Nucleus accumbens (tissue), 56 donors: ENCODE measurements at regions not wholly inside any gene's neighbourhood (a gene's known extent, or its start where the extent isn't known, plus 50 kb on each side); places are given as distances from the start of the nearest gene placed in this dataset.
A peak's percentile ranks its signal among the peaks of the same experiment; 100 is the strongest.
"Not testable (repeated sequence)": the region's sequence is repeated elsewhere in the genome, so short reads cannot be mapped to it uniquely, and the experiment has no call there.

Experiments
- DNase-seq, 56 donors: peaks; one replicate each; lab custom pipeline; 2025; lab: John Stamatoyannopoulos, UW

DNA sequence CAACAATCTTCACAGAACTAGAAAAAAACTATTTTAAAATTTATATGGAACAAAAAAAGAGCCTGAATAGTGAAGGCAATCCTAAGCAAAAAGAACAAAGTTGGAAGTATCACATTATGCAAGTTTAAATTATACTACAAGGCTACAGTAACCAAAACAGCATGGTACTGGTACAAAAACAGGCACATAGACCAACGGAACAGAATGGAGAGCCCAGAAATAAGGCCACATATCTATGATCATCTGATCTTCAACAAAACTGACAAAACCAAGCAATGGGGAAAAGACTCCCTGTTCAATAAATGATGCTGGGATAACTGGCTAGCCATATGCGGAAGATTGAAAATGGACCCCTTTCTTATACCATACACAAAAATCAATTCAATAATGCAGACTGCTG is 74.4 kb upstream of the RTN4 start:
- not testable (repeated sequence) for DNase-seq

DNA sequence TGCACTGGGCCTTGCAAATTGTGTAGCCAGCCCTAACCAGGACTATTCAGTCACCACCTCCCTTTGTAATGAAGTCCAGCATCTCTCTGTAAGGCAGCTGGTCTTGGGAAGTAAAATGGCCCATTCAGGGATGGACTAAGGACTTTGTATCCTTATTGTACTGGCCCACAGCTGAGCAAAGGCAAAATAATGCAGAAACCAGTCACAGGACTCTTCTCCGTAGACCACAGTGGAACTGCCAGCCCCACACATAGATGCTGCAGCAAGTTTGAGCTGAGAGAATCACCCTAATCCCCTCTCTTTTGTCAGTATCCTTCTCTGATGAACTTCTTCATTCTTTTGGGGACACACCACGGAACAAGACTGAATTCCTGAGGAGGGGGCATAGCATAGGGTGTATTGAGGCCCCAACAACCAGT is 73.6 kb upstream of the RTN4 start:
- peak in 40 of 56 donors; percentile 6 to 78 (median 47) for DNase-seq

DNA sequence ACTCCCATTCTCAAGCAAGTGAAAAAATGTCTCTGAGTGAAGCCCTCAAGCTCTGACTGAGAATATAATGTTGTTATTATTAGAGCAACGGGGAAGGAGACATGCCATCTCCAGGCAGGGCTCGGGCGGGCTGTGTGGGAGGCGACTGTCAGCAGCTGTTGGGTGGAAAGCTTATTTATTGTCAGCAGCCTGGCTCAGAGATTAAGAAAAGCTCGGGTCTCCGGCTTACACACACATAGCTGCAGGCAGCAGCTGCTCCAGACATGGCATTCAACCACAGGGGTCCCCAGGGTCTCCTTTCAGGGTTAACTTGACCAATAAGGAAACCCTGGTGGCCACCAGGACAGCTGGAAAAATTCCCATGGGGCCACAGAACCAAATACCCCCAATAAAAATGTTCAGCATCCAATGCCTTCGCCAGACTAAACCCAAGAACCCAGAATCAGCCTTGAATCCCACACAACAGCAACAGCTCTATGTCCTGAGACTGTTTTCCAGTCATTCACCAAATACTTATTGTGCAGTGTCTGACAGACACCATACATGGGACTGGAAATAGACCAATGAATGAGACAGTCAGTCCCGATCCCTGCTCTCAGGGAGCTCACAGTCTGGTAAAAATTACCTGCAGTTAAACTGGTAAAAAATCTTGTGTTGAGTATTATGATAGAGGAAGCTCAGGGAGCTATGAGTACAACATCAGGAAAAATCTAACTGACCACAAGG is 70.5 kb upstream of the RTN4 start:
- peak in 53 of 56 donors; percentile 20 to 91 (median 68) for DNase-seq

DNA sequence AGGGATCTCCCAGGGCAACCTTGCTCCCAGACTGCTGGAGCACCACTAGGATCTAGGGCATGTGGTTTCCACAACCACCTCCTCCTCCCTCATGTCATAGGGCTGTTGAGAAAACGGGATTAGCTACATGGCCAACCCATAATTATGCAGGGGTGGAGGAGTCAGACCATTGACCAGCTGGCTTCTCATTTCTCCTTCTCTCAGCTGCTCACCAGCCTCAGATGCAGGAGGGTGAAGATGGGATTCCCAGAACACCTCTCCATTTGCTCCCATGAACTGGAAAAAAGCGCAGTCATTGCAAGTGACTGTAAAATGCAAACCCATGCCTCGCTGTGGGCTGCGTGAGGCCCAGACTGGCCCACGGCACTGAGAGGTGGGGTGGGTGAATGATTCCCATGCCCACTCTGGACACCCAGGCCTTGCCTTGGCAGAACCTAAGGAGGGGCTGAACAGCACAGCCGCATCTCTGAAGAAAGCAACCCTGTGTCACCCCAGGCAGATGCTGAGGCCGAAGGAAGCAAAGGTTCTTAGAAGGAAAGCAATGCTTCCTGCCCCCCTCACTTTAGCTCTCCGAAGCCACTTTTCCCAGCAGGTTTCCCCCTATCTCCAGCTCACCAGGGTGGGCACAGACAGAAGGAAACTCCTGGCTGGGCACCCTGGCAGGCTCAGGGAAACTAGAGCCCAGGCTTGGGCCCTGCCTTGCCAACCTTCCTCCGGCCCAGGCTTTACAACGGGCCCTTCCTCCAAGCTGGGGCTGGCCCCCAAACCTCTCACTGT is 69.6 kb upstream of the RTN4 start:
- DNase-seq, result peak in 6 of 56 donors; percentile 26 to 56 (median 50)

DNA sequence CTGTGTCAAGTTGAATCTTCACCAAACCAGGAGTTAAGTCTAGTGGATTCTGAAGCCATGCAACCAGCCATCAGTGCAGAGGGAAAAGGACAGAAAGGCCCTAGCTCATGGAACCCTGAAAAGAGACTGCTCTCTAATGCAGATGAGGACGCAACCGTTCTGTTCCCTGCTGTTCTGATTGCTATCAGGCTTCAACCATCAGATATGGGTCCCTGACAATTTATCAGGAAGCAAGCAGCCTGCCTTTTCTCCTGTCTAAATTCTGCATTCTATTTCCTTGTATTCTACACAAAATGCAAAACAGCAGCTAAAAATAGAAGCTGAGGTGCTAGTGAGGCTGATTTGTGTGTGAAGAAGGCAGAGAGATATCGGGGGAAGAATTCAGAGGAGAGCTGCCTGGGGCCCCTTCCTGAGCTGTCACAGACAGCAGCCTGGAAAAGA is 68.4 kb upstream of the RTN4 start:
- DNase-seq, result peak in 4 of 56 donors; percentile 30 to 45 (median 35)

DNA sequence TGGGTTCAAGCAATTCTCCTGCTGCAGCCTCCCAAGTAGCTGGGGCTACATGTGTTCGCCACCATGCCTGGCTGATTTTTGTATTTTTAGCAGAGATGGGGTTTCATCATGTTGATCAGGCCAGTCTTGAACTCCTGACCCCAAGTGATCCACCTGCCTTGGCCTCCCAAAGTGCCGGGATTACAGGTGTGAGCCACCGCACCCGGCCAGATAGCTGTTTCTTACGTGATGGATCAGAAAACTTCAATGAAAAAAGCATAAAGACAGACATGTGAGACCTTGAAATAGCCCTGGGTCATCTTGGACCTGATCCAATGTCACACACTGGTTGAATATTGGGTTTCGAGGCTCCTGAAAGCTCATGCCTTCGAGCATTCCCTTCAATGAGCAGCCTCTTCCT is 66.7 kb upstream of the RTN4 start:
- DNase-seq, result no peak

DNA sequence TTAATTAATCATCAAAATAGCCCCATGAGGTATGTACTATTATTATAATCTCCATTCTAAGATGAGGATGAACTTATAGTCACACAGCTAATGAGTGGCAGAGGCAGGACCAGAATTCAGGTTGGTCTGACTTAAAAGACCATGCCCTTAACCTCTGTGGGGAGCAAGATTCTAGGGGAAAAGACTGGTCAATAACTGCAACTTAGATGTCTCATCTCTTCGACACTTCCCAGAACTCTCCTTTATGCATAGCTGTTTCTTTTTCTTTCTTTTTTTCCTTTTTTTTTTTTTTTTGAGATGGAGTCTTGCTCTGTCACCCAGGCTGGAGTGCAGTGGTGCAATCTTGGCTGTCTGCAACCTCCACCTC is 66.3 kb upstream of the RTN4 start:
- no peak for DNase-seq

DNA sequence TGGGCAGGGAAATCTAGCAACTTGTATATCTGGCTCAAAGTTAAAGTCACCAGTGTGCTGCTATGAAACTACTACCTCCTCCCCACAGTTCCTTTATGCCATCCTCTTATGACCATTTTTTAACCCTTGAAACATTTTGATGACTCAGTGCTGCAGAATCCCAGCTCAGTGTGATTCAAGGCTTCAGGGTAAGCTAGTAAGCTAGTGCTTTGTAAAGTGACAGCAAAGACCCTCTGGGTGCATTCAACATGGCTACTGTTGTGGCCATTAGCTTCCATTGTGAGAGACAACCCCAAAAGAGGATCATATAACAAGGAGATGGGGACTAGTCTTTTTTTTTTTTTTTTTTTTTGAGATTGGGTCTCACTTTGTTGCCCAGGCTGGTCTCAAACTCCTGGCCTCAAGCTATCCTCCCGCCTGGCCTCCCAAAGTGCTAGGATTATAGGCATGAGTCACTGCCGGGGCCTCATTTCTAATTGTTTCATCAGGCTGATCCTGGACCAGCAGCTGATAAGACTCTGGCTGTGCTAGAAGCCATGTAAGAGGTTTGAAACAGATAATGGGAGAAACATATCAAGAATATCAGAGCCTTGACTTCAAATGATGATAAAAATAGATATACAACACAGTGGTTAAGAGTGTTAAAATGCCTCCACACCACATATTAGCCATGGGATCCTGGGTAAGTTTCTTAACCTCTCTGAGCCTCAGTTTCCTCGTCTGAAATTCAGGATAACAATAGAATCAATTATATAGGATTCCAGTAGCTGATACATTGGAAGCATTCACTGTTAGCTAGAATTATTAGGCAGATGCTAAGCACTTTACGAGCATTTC is 65.7 kb upstream of the RTN4 start:
- no peak for DNase-seq

DNA sequence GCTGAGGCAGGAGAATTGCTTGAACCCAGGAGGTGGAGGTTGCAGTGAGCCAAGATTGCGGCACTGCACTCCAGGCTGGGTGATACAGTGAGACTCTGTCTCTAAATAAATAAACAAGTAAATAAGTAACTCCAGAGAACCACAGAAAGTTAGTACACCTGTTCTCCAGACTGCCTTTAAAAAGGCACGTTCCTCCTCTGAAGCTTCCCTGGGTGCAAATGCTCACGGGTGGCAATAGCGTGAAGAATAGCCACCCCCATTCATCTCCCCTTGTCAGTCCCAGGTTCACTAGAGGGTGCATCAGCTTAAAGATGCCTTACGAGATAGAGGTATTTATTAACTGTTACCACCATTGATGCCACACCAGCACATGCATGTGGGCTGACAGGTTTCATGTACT is 64.3 kb upstream of the RTN4 start:
- DNase-seq, result no peak

DNA sequence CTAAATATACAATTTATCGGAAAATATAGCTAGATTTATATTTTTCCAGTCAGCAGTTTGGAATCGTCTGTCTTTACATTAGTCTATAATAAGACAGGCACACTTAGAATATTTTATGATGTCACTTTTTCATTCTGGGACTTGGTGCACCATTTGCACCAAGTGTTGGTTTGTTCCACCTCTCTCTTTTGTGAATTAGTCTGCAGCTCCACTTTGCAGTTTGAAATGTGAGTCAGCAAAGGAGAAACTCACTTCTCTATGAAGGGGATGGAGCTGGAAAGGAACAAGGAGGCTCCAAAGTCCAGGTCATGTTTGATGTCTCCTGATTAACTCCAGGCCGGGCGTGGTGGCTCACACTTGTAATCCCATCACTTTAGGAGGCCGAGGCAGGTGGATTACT is 63.8 kb upstream of the RTN4 start:
- peak in 1 of 56 donors; percentile 6 for DNase-seq

DNA sequence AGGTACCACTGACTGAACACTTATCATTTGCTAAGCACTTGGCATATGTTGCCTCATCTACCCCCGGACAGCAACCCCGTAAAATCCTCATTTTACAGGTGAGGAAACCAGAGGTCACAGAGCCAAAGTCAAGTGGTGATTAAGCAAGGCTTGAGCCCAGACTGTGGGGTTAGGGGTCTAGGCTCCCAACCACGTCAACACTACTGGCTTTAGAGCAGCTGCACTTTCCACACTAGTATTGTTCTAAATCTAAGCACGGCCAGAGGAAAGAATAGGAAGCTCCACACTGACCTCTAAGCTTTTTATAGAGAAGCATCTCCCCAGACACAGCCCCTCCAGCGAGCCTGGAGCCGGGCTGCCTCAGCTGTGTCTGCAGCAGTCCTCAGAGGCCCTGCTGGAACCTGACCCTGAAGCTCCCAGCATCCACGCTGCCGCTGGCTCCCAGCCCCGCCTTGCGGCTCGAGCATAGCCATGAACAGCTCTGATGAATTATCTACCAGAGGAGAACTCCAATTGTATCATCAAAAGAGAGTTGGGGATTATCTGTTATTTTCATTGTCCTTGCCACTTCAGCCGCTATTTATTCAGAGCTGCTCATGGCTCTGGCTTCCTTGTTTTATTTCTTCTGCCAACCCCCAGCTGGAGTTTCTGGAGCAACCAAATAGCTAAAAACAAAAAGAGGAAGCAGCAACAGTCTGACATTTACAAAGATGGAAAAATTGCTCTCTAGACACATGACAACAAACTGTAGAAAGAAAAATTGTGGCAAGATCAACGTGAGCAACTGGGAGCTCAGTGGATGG is 62.2 kb upstream of the RTN4 start:
- DNase-seq, result peak in 51 of 56 donors; percentile 35 to 87 (median 71)

DNA sequence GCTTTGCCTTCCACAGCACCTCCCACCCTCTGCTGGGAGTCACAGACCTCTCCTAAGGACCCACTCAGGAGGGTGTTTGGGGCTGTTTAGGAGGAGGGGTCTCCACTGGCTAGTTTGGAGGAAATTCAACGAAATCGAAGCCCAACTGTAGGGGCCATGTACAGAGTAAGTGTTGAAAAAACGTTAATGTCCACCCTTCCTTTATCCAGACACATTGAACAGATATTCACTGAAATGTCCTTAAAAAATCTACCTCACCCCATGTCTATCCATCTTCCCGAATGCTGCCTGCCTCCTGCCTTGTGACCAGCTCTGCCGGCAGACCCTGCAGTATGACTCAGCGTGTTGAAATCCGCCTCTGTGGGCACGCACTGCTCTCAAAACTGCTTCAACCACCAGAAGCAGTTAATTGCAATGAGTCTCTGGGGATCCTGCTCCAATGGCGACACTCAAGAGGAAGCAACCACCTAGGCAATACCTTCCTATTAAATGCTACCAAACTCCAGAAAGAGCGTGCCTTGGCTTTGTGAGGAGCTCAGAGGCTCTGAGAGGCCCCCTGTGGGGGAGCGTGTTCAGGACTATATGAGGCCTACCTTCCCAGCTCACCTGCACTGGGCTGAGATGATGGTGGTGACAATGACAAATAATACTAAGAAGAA is 61.4 kb upstream of the RTN4 start:
- peak in 41 of 56 donors; percentile 18 to 79 (median 41) for DNase-seq

DNA sequence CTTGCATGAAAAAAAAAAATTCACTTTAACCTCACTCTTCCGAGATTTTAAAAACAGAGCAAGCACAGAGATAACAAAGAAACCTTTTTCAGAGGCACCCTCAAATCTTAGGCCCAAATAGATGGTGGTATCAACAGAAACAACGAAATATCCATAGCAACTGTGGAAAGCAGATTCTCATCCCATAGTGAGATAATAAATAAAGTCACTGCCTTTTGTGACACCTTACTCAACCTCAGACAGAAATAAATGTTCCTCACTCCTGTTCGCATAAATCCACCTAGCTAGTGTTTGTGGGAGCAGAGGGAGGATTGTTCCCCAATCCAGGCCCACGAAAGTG is 60.9 kb upstream of the RTN4 start:
- no peak for DNase-seq

DNA sequence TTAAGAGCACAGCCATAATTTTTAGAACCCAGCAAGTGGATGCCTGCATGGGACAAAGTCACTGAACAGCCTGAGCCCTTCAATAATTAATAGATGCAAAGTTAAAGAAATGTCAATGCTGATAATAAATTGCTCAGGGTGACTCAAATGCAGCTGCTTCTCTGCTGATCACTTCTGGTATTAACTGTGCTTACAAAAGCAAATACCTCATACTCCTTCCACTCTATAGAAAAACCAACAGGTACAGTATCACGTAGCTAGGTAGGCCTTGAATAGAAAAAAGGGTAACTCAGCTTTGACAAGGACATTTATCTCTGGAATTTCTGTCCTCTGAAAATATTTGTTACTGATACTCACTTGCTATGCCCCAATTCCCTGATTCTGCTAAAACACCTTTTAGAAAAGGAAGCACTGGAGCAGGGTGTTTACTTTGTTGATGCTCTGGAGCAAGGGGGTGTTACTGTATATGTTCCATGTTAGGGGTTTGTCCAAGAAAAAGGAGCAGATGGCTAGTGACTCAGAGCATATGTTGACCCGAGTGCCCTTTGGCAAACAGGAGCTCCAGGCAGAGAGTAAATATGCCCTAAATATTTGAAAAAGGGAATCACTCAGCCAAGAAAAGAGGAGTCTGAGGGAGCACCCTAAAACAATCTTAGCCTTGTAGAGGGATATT is 59.1 kb upstream of the RTN4 start:
- DNase-seq, result no peak

DNA sequence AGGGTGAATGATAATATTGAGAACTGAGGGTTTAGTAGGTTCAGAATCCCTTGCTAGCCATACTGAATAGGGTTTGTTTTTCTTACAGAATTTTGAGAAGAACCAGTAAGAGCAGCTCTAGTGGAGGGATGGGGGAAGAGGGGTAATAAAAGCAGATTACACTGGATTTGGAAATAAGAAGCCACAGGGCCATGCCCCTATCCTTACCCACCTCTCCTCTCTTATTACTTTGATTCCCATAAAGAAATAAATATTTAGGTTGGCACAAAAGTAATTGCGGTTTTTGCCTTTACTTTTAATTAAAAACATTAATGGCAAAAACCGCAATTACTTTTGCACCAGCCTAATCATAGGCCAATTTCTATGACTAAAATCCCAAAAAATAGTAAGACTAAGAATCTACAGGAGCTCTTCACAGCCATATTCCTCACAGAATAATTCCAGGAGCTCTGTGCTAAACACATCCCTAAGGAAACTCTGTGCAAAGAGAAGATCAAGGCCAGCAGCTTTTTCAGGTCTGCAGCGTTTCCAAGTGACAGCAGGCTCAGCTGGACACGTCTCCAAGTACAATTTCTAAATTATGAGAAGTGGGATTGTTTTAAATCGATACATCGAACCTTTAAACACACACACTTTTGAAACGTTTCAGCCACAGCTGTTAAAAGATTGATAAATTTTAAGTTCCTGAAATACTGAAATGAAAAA is 58.4 kb upstream of the RTN4 start:
- DNase-seq, result no peak

DNA sequence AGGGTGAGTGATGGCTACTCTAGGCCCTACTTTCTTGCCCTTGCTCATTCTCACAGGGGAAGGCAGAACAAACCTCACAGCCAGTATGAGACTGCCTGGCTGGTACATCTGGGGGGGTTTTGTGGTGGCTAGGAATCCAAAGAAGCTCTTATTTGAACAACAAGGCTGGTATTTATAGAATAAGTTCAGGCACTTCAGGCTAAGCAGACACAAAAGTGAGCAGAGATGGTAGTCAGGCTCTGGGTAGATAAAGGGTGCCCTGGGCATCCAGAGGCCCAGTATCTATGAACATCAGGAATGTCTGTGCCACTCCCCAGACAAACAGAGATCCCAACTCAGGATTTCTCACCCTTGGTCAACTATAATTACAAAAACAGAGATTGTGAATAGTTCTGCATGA is 57.2 kb upstream of the RTN4 start:
- no peak for DNase-seq

DNA sequence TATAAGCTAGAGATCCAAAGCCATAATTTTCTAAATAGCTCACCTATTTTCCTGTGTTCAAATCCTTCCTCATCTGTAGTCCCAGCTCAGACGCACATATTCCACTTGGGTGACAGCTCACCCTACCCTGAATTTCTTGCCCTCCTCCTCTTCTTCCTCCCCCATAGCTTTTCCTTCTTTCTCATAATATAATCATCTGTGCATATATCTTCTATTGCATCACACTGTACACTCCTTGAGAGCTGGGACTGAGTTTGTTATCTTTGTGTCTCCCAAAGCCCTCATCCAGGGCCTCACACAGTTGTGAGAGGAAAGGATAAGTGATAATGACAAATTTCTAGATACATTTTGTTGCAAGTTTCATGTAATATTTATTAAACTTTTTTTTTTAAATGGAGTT is 55.9 kb upstream of the RTN4 start:
- no peak for DNase-seq

DNA sequence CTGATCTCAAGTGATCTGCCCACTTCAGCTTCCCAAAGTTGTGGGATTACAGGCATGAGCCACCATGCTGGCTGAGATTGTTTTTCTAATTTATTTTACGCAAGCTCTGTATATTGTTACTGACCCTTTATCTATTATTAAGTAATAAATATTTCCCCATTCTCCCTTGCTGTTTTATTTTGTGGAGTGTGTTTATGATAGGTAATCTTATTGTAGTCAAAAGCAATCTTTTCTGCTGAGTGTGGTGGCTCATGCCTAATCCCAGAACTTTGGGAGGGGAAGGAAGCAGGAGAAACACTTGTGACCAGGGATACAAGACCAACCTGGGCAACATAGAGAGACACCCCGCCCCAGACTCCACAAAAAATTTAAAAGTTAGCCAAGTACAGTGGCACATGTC is 55.2 kb upstream of the RTN4 start:
- no peak for DNase-seq

DNA sequence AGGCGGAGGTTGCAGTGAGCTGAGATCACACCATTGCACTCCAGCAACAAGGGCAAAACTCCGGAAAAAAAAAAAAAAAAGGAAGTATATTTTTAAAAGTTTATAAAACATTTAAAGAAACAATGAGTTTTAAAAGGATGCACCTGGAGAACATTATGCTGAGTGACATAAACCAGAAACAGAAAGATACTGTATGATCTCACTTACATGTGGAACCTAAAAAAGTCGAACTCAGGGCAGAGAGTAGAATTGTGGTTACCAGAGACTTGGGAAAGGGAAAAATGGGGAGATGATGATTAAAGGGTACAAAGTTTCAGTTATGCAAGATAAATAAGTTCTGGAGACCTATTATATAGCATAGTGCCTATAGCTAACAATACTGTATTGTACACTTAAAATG is 52.8 kb upstream of the RTN4 start:
- DNase-seq, result no peak
